HepG2 (cell line): ENCODE measurements at regions not wholly inside any gene's neighbourhood (a gene's known extent, or its start where the extent isn't known, plus 50 kb on each side); places are given as distances from the start of the nearest gene placed in this dataset.

Experiments used
- CAMTA2 ChIP-seq: sonication (generic); formaldehyde crosslinking; IDR thresholded peaks from 2 replicates; pipeline ENCODE4 v1.4.0; 2020; ENCODE audit warnings: mild to moderate bottlenecking, missing genetic modification reagents, borderline replicate concordance
- HNF4A ChIP-seq: sonication (generic); formaldehyde crosslinking; IDR thresholded peaks from 2 replicates; pipeline ENCODE4 v1.4.0; 2020; ENCODE audit warnings: missing genetic modification reagents
- KAT8 ChIP-seq: IDR thresholded peaks from 2 replicates; pipeline ENCODE4 v1.6.1; 2016; ENCODE audit warnings: missing genetic modification reagents, missing compliant biosample characterization
- NR2F1 ChIP-seq, 2 experiments: fragments of 450-650 bp in 1 of 2; formaldehyde crosslinking in 1 of 2; IDR thresholded peaks; 2 replicates each; pipeline versions ENCODE4 v1.5.0 to v1.6.1; 2016 to 2020; ENCODE audit warnings: mild to moderate bottlenecking in 1 of 2, missing compliant biosample characterization in 1 of 2, missing genetic modification reagents in 1 of 2, moderate library complexity in 1 of 2
- PHB2 ChIP-seq: fragments of 450-650 bp; IDR thresholded peaks from 2 replicates; pipeline ENCODE4 v1.6.1; 2018; ENCODE audit not compliant: partially characterized antibody
- SKI ChIP-seq: fragments of 450-650 bp; IDR thresholded peaks from one replicate; pipeline ENCODE4 v1.6.1; 2018; ENCODE audit warnings: mild to moderate bottlenecking; ENCODE audit not compliant: partially characterized antibody
- SOX6 ChIP-seq, 2 experiments: fragments of 450-650 bp in 1 of 2; sonication (generic) in 1 of 2; formaldehyde crosslinking in 1 of 2; IDR thresholded peaks; 2 replicates each; pipeline versions ENCODE4 v1.4.0 to v1.6.1; 2017 to 2020; ENCODE audit warnings: antibody characterized with exemption in 1 of 2, mild to moderate bottlenecking in 1 of 2, missing genetic modification reagents in 1 of 2
- YEATS4 ChIP-seq: sonication (generic); formaldehyde crosslinking; IDR thresholded peaks from 2 replicates; pipeline ENCODE4 v1.4.0; 2020; ENCODE audit warnings: missing genetic modification reagents, borderline replicate concordance
- ZNF292 ChIP-seq: sonication (generic); formaldehyde crosslinking; IDR thresholded peaks from 2 replicates; pipeline ENCODE4 v1.8.1; 2022; ENCODE audit warnings: mild to moderate bottlenecking, low read depth, missing genetic modification reagents, borderline replicate concordance
- ZNF430 ChIP-seq: sonication (generic); formaldehyde crosslinking; IDR thresholded peaks from 2 replicates; pipeline ENCODE4 v1.9.0; 2021; ENCODE audit warnings: mild to moderate bottlenecking, missing genetic modification reagents
- ZNF563 ChIP-seq: sonication (generic); formaldehyde crosslinking; IDR thresholded peaks from 2 replicates; pipeline ENCODE4 v1.8.0; 2022; ENCODE audit warnings: mild to moderate bottlenecking, moderate library complexity, missing genetic modification reagents
- ZNF607 ChIP-seq: sonication (generic); formaldehyde crosslinking; IDR thresholded peaks from 2 replicates; pipeline ENCODE4 v1.5.1; 2020; ENCODE audit warnings: missing genetic modification reagents, mild to moderate bottlenecking, borderline replicate concordance
- TF ChIP-seq, protein P1 (sequence below): sonication (generic); formaldehyde crosslinking; IDR thresholded peaks from 2 replicates; pipeline ENCODE4 v1.4.0; 2020; ENCODE audit warnings: missing genetic modification reagents
- TF ChIP-seq, protein P2 (sequence below): sonication (generic); formaldehyde crosslinking; IDR thresholded peaks from 2 replicates; pipeline ENCODE4 v1.9.0; 2022; ENCODE audit warnings: low read depth, missing genetic modification reagents
- TF ChIP-seq, protein P3 (sequence below): sonication (generic); formaldehyde crosslinking; IDR thresholded peaks from 2 replicates; pipeline ENCODE4 v1.4.0; 2020; ENCODE audit warnings: missing genetic modification reagents, borderline replicate concordance
- TF ChIP-seq, protein P4 (sequence below): IDR thresholded peaks from 2 replicates; pipeline ENCODE4 v1.6.1; 2012; ENCODE audit warnings: low read depth, low read length, improper control_type of control experiment

DNA sequence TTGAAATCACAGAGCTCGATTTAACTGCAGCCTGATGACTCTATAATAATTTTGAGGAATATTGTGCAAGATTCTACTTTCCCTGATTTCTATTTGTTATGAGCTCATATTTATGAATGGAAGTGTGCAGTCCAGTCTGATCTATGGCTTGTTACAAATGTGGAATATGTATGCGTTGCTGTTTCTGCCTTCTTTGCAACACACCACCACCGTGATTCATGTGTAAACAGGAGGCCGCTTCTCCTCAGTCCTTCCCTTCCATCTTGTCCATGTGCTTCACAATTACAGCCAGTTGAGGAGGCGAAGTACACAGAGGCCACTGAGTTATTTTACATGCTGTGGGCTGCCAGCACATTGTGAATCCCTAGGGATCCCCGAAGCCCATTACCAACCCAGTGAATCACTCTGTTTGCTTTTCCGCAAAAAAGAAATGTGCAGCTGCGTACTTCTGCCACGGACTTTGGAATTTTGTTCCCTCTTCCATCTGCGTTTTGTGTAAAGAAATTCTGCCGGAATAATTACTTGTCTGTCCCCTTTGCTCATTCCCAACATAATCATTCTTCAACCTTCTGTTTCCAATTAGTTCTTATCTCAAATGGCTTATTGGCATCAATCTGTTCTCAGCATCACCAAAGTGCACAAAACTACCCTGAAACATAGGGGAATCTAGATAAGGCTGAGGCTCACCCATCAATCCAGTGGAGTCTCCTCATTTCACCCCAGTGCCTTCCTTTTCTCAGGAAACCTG lies 551.6 kb upstream of the CITED2 start (continued):
- TF ChIP-seq ZNF292 (CRISPR knock-in tag) (0 out of 2 replicates have a peak, but pooled peaks have one; percentile 22), PHB2 (no peak), CAMTA2 (CRISPR knock-in tag) (no peak), YEATS4 (CRISPR knock-in tag) (peak; percentile 24; the same call in 1 of the 2 replicates), SKI (peak; percentile 8), SOX6 (IDR thresholded peaks at IDR 0.05) (no peak), SOX6 (CRISPR knock-in tag; IDR thresholded peaks at IDR 0.05) (peak; percentile 63; the same call in 1 of the 2 replicates), KAT8 (CRISPR knock-in tag) (peak; percentile 61), ZNF563 (CRISPR knock-in tag) (no peak), ZNF430 (peak; percentile 54; the same call in 1 of the 2 replicates), NR2F1 (CRISPR knock-in tag; IDR thresholded peaks at IDR 0.05) (no peak), HNF4A (CRISPR knock-in tag) (peak; percentile 84), ZNF607 (peak; percentile 66; the same call in 1 of the 2 replicates)
- TF ChIP-seq, protein P1, sequence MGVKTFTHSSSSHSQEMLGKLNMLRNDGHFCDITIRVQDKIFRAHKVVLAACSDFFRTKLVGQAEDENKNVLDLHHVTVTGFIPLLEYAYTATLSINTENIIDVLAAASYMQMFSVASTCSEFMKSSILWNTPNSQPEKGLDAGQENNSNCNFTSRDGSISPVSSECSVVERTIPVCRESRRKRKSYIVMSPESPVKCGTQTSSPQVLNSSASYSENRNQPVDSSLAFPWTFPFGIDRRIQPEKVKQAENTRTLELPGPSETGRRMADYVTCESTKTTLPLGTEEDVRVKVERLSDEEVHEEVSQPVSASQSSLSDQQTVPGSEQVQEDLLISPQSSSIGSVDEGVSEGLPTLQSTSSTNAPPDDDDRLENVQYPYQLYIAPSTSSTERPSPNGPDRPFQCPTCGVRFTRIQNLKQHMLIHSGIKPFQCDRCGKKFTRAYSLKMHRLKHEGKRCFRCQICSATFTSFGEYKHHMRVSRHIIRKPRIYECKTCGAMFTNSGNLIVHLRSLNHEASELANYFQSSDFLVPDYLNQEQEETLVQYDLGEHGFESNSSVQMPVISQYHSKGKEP (CRISPR knock-in tag), result no peak
- TF ChIP-seq, protein P2, sequence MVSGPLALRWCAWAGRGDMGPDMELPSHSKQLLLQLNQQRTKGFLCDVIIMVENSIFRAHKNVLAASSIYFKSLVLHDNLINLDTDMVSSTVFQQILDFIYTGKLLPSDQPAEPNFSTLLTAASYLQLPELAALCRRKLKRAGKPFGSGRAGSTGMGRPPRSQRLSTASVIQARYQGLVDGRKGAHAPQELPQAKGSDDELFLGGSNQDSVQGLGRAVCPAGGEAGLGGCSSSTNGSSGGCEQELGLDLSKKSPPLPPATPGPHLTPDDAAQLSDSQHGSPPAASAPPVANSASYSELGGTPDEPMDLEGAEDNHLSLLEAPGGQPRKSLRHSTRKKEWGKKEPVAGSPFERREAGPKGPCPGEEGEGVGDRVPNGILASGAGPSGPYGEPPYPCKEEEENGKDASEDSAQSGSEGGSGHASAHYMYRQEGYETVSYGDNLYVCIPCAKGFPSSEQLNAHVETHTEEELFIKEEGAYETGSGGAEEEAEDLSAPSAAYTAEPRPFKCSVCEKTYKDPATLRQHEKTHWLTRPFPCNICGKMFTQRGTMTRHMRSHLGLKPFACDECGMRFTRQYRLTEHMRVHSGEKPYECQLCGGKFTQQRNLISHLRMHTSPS (CRISPR knock-in tag), result peak; percentile 29; the same call in 1 of the 2 replicates
- TF ChIP-seq, protein P3, sequence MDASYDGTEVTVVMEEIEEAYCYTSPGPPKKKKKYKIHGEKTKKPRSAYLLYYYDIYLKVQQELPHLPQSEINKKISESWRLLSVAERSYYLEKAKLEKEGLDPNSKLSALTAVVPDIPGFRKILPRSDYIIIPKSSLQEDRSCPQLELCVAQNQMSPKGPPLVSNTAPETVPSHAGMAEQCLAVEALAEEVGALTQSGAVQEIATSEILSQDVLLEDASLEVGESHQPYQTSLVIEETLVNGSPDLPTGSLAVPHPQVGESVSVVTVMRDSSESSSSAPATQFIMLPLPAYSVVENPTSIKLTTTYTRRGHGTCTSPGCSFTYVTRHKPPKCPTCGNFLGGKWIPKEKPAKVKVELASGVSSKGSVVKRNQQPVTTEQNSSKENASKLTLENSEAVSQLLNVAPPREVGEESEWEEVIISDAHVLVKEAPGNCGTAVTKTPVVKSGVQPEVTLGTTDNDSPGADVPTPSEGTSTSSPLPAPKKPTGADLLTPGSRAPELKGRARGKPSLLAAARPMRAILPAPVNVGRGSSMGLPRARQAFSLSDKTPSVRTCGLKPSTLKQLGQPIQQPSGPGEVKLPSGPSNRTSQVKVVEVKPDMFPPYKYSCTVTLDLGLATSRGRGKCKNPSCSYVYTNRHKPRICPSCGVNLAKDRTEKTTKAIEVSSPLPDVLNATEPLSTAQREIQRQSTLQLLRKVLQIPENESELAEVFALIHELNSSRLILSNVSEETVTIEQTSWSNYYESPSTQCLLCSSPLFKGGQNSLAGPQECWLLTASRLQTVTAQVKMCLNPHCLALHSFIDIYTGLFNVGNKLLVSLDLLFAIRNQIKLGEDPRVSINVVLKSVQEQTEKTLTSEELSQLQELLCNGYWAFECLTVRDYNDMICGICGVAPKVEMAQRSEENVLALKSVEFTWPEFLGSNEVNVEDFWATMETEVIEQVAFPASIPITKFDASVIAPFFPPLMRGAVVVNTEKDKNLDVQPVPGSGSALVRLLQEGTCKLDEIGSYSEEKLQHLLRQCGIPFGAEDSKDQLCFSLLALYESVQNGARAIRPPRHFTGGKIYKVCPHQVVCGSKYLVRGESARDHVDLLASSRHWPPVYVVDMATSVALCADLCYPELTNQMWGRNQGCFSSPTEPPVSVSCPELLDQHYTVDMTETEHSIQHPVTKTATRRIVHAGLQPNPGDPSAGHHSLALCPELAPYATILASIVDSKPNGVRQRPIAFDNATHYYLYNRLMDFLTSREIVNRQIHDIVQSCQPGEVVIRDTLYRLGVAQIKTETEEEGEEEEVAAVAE (CRISPR knock-in tag), result 0 out of 2 replicates have a peak, but pooled peaks have one; percentile 24
- TF ChIP-seq, protein P4, sequence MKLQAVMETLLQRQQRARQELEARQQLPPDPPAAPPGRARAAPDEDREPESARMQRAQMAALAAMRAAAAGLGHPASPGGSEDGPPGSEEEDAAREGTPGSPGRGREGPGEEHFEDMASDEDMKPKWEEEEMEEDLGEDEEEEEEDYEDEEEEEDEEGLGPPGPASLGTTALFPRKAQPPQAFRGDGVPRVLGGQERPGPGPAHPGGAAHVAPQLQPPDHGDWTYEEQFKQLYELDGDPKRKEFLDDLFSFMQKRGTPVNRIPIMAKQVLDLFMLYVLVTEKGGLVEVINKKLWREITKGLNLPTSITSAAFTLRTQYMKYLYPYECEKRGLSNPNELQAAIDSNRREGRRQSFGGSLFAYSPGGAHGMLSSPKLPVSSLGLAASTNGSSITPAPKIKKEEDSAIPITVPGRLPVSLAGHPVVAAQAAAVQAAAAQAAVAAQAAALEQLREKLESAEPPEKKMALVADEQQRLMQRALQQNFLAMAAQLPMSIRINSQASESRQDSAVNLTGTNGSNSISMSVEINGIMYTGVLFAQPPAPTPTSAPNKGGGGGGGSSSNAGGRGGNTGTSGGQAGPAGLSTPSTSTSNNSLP, result no peak; the same call in 1 of the 2 replicates
